Osteocyte (in vitro differentiated cells): ENCODE measurements at regions not wholly inside any gene's neighbourhood (a gene's known extent, or its start where the extent isn't known, plus 50 kb on each side); places are given as distances from the start of the nearest gene placed in this dataset.
"Not testable (repeated sequence)": the region's sequence is repeated elsewhere in the genome, so short reads cannot be mapped to it uniquely, and the experiment has no call there.

Experiments used
- DNase-seq: peaks from one replicate; pipeline ENCODE4 v3.0.0; 2021; ENCODE audit warnings: mixed read lengths; ENCODE audit not compliant: unreplicated experiment; ENCODE audit errors: extremely low spot score
- H3K27ac Mint-ChIP-seq: one replicate; pipeline ENCODE4 v1.8.0; 2021; ENCODE audit warnings: mild to moderate bottlenecking, mixed read lengths; ENCODE audit not compliant: unreplicated experiment
- H3K27me3 Mint-ChIP-seq: one replicate; pipeline ENCODE4 v1.8.0; 2021; ENCODE audit warnings: mixed read lengths; ENCODE audit not compliant: unreplicated experiment
- H3K36me3 Mint-ChIP-seq: one replicate; pipeline ENCODE4 v1.8.0; 2021; ENCODE audit warnings: mixed read lengths; ENCODE audit not compliant: unreplicated experiment
- H3K4me1 Mint-ChIP-seq: one replicate; pipeline ENCODE4 v1.8.0; 2021; ENCODE audit warnings: mixed read lengths; ENCODE audit not compliant: unreplicated experiment
- H3K4me3 Mint-ChIP-seq: one replicate; pipeline ENCODE4 v1.8.0; 2021; ENCODE audit warnings: mild to moderate bottlenecking, moderate library complexity, mixed read lengths; ENCODE audit not compliant: unreplicated experiment
- H3K9me3 Mint-ChIP-seq: one replicate; pipeline ENCODE4 v1.8.0; 2021; ENCODE audit warnings: mixed read lengths; ENCODE audit not compliant: unreplicated experiment
- CTCF ChIP-seq: fragments of 200-600 bp; sonication (generic); IDR thresholded peaks from 2 replicates; pipeline ENCODE4 v1.5.0; 2021; ENCODE audit warnings: antibody characterized with exemption, mild to moderate bottlenecking, moderate library complexity

GRCh38 chr2:128416806-128417205, 98.1 kb upstream of the HS6ST1 start:
- DNase-seq: peak; percentile 56
- H3K27ac Mint-ChIP-seq: no peak overlapping the region

GRCh38 chr2:128417264-128417663, 98.6 kb upstream of the HS6ST1 start:
- DNase-seq: peak; percentile 25
- H3K36me3 Mint-ChIP-seq, H3K27me3 Mint-ChIP-seq, H3K27ac Mint-ChIP-seq, H3K4me3 Mint-ChIP-seq, H3K4me1 Mint-ChIP-seq: not testable (repeated sequence)
- H3K9me3 Mint-ChIP-seq: peaks cover 15% of the 10 kb centered on the region

More at GRCh38 chr2:128416806-128417205, 98.1 kb upstream of the HS6ST1 start:
- TF ChIP-seq CTCF: no peak
- Mint-ChIP-seq H3K27me3 (no peaks in the 10 kb centered on the region), H3K9me3 (peaks cover 15% of the 10 kb centered on the region), H3K4me3 (no peak overlapping the region), H3K4me1 (peaks cover 1% of the 10 kb centered on the region), H3K36me3 (no peaks in the 10 kb centered on the region)

- no peak overlapping the region for H3K4me3 Mint-ChIP-seq
- H3K27me3 Mint-ChIP-seq: no peaks in the 10 kb centered on the region
- TF ChIP-seq CTCF: no peak
- peaks cover 13% of the 10 kb centered on the region for H3K4me1 Mint-ChIP-seq
- H3K27ac Mint-ChIP-seq: no peak overlapping the region
- DNase-seq: peak; percentile 38
- H3K9me3 Mint-ChIP-seq: peaks cover 19% of the 10 kb centered on the region
- no peaks in the 10 kb centered on the region for H3K36me3 Mint-ChIP-seq
Observed at GRCh38 chr2:128420131-128420530, 101.5 kb upstream of the HS6ST1 start.

- DNase-seq: peak; percentile 27
- Mint-ChIP-seq H3K4me3 (no peak overlapping the region), H3K36me3 (no peaks in the 10 kb centered on the region), H3K9me3 (peaks cover 18% of the 10 kb centered on the region), H3K27ac (no peak overlapping the region), H3K27me3 (no peaks in the 10 kb centered on the region), H3K4me1 (peaks cover 20% of the 10 kb centered on the region)
- TF ChIP-seq CTCF: no peak
Observed at GRCh38 chr2:128420776-128421175, 102.1 kb upstream of the HS6ST1 start.

GRCh38 chr2:128421286-128421685, 102.6 kb upstream of the HS6ST1 start:
- Mint-ChIP-seq H3K4me3 (no peak overlapping the region), H3K27me3 (no peaks in the 10 kb centered on the region), H3K27ac (no peak overlapping the region), H3K4me1 (peaks cover 25% of the 10 kb centered on the region), H3K9me3 (peaks cover 13% of the 10 kb centered on the region), H3K36me3 (no peaks in the 10 kb centered on the region)
- no peak for TF ChIP-seq CTCF
- peak; percentile 57 for DNase-seq

- Mint-ChIP-seq H3K4me1 (peaks cover 29% of the 10 kb centered on the region), H3K9me3 (peaks cover 13% of the 10 kb centered on the region), H3K27me3 (no peaks in the 10 kb centered on the region), H3K36me3 (no peaks in the 10 kb centered on the region), H3K27ac (no peak overlapping the region), H3K4me3 (no peak overlapping the region)
- no peak for TF ChIP-seq CTCF
- DNase-seq: peak; percentile 70
Observed at GRCh38 chr2:128421861-128422311, 103.2 kb upstream of the HS6ST1 start.
